ENCODE measurements at regions not wholly inside any gene's neighbourhood (a gene's known extent, or its start where the extent isn't known, plus 50 kb on each side); places are given as distances from the start of the nearest gene placed in this dataset.

- H3K4me3 ChIP-seq (ENCODE audit: low read length) = no peak overlapping the region
- TF ChIP-seq ZNF274 (IDR thresholded peaks at IDR 0.05; ENCODE audit: low read depth, low read length) = no peak
Measured at GRCh38 chr15:77808581-77809177, 176.0 kb upstream of the LINGO1 start.

DNA sequence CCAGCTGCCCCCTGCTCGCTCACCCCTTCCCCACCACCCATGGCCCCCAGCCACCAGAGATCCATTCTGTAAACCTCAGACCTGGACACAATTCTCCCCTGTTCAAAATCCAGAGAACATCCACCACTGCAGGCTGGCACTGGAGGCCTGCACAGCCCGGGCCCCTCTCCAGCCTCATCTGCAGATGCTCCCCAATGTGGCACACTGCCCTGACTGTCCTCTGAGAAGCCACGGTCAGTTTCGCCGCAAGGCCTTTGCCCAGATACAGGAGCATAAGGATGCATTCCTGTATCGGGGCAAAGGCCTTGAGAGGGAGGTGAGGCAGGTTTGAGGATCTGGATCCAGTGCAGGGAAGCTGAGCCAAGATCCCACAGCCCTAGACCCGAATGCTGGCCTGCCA lies 175.4 kb upstream of the LINGO1 start:
- H3K4me3 ChIP-seq (ENCODE audit: low read length) = no peak overlapping the region
- TF ChIP-seq ZNF274 (IDR thresholded peaks at IDR 0.05; ENCODE audit: low read depth, low read length) = no peak

- TF ChIP-seq ZNF274 (IDR thresholded peaks at IDR 0.05; ENCODE audit: low read depth, low read length) = no peak
- no peak overlapping the region for H3K4me3 ChIP-seq (ENCODE audit: low read length)
Measured at GRCh38 chr15:77807611-77808010, 174.9 kb upstream of the LINGO1 start.

- no peak overlapping the region for H3K4me3 ChIP-seq (ENCODE audit: low read length)
- TF ChIP-seq ZNF274 (IDR thresholded peaks at IDR 0.05; ENCODE audit: low read depth, low read length) = no peak
Measured at GRCh38 chr15:77807115-77807514, 174.4 kb upstream of the LINGO1 start.

DNA sequence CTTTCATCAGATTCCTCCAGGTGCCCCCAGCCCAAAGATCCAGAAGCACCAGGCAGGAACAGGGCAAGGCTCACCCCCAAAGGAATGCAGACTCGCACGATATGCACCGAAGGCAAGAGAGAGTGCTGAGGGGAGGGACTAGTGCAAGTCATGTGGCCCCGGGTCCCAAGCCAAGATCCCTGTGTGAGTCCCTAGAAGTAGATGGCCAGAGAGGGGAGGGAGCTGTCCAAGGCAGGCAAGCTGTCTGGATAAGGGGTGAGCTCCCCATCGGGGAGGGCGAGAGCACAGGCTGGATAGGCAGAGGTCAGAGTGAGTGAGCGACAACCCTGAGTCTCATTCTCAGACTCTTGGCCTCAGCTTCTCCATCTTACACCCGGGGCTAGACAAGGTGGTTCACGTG lies 171.5 kb upstream of the LINGO1 start:
- H3K4me3 ChIP-seq (ENCODE audit: low read length) = no peak overlapping the region
- TF ChIP-seq ZNF274 (IDR thresholded peaks at IDR 0.05; ENCODE audit: low read depth, low read length) = no peak

DNA sequence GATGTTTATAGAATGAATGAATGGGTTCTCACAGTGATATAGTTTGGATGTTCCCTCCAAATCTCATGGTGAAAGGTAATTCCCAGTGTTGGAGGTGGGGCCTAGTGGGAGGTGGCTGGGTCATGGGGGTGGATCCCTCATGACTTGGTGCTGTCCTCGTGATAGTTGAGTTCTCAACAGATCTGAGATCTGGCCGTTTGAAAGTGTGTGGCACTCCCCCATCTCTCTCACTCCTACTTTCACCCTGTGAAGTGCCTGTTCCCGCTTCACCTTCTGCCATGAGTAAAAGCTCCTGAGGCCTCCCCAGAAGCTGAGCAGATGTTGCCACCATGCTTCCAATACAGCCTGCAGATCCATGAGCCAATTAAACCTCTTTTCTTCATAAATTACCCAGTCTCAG lies 170.8 kb upstream of the LINGO1 start:
- TF ChIP-seq ZNF274 (IDR thresholded peaks at IDR 0.05; ENCODE audit: low read depth, low read length) = no peak
- H3K4me3 ChIP-seq (ENCODE audit: low read length) = no peak overlapping the region

- no peak for TF ChIP-seq ZNF274 (IDR thresholded peaks at IDR 0.05; ENCODE audit: low read depth, low read length)
- H3K4me3 ChIP-seq (ENCODE audit: low read length) = no peak overlapping the region
Measured at GRCh38 chr15:77800305-77800704, 167.6 kb upstream of the LINGO1 start.

GRCh38 chr15:77798847-77799246 lies 166.1 kb upstream of the LINGO1 start:
- no peak for TF ChIP-seq ZNF274 (IDR thresholded peaks at IDR 0.05; ENCODE audit: low read depth, low read length)
- H3K4me3 ChIP-seq (ENCODE audit: low read length) = no peak overlapping the region

GRCh38 chr15:77798151-77798835 lies 165.6 kb upstream of the LINGO1 start:
- TF ChIP-seq ZNF274 (IDR thresholded peaks at IDR 0.05; ENCODE audit: low read depth, low read length) = no peak
- H3K4me3 ChIP-seq (ENCODE audit: low read length) = no peak overlapping the region

DNA sequence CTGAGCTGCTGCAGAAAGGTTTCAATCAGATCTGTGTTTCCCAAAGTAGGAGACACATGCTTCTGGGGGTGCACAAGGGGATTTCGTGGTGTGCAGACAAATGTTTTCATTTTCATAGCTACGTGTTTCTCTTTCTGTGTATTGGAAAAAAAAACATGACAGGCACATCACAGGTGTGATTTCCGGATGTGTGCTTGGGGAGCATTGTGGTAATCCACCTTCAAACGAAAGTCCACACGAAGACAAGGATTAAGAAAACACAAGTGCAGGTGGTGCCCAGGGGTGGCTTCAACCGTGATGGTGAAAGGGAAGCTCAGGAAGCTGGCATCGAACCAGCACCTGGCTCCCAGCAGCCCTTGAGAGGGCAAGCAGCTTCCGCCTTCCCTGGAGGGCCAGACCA lies 164.6 kb upstream of the LINGO1 start:
- no peak for TF ChIP-seq ZNF274 (IDR thresholded peaks at IDR 0.05; ENCODE audit: low read depth, low read length)
- no peak overlapping the region for H3K4me3 ChIP-seq (ENCODE audit: low read length)

DNA sequence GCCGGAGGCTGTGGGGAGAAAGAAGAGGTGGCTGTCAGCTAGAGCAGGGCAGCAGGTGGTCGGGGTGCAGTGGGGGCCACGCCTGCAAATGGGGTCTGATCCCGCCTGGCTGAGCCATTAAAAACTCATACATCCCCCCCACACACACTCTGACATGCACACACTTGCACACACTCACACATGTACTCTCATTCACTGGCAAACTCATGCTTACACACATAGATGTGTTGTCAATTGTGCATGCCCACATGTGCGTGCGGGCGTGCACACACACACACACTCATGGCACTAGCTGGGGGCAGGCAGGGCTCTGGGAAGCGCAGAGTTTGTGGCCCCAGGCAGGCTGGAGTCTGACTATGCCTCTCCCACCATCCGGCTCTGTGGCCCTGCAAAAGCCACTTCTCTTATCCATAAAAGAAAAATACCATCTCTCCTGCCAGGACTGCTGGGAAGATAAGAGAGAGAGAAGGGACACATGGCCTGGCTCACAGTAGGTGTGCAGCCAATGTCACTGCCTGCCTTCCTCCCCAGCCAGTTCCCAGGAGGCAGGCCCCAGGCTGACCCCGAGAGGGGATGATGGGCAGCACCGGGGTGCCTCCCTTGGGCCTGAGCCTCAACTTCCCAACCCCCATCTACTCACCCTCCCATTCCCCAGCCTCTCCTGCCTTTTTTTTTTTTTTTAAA lies 163.5 kb upstream of the LINGO1 start:
- TF ChIP-seq ZNF274 (IDR thresholded peaks at IDR 0.05; ENCODE audit: low read depth, low read length) = no peak
- no peak overlapping the region for H3K4me3 ChIP-seq (ENCODE audit: low read length)

GRCh38 chr15:77795446-77795845 lies 162.7 kb upstream of the LINGO1 start:
- H3K4me3 ChIP-seq (ENCODE audit: low read length) = no peak overlapping the region
- TF ChIP-seq ZNF274 (IDR thresholded peaks at IDR 0.05; ENCODE audit: low read depth, low read length) = no peak

DNA sequence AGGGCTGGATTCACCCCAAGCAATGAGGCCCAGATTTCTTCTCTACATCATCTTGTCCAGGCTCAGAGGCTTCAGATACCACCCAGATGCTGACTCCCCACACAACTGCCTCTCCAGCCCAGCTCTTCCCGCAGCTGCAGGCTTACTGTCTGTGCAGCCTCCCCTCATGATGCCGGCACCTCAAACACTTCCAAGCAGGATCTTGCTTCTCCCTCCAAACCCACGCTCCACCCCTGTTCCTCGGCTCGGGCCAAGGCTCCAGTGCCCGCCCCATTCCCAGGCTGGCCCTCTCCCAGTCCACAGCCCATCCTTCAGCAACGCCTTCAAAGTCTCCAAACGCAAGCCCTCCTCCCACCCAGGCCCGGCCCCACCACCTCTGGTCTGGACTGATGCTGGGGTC lies 159.2 kb upstream of the LINGO1 start:
- H3K4me3 ChIP-seq (ENCODE audit: low read length) = no peak overlapping the region
- TF ChIP-seq ZNF274 (IDR thresholded peaks at IDR 0.05; ENCODE audit: low read depth, low read length) = no peak

DNA sequence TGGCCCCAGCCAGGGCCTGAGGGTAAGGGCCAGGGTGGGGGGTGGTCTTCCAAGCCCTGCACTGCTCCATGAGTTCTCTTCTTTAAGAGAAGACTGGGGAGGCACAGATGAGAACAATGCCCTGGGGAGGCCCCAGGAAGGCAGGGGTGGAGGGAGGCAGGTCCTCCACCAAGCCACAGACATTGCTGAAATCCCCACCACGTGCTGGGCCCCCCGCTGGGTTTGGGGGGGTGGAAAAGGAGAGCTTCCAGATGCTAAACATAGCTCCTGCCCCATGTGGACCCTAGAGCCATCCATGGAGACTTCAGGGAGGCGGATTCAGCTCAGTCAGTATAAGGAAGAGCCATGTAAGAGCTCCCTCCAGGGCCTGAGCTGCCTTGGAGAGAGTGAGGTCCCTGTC lies 157.8 kb upstream of the LINGO1 start:
- no peak for TF ChIP-seq ZNF274 (IDR thresholded peaks at IDR 0.05; ENCODE audit: low read depth, low read length)
- H3K4me3 ChIP-seq (ENCODE audit: low read length) = no peak overlapping the region

DNA sequence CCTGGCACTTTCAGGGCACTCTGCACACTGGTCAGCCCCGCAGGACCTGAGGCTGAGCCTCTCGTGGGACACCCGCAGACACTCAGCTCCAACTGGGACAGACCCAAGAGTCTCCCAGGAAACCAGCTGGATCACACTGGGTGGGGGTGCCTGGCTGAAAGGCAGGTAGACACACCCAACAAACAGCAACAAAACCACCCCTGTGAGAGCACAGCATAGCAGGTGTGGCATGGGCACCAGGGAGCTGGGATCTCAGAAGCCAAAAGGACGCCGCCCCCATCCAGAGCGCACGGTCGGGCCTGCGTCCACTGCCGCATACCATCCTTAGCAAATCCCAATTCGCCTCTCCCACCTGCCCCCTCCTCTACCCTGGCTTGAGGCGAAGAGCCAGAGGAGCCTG lies 154.2 kb upstream of the LINGO1 start:
- H3K4me3 ChIP-seq (ENCODE audit: low read length) = no peak overlapping the region
- no peak for TF ChIP-seq ZNF274 (IDR thresholded peaks at IDR 0.05; ENCODE audit: low read depth, low read length)

Data from GM08714 (cell line).